A549 (cell line): ENCODE measurements at regions not wholly inside any gene's neighbourhood (a gene's known extent, or its start where the extent isn't known, plus 50 kb on each side); places are given as distances from the start of the nearest gene placed in this dataset.

Source experiments
- ATAC-seq, 2 experiments: fragments of 200-7000 bp in 1 of 2; fragments of >200 bp in 1 of 2; cut with Nextera tagmentation in 1 of 2; cut with Tn5 transposase in 1 of 2; 3 replicates each; pipeline versions ENCODE4 v1.8.0 to v1.9.1; 2018 to 2020; ENCODE audit warnings: mild to moderate bottlenecking in 1 of 2, moderate library complexity in 1 of 2
- CTCF ChIA-PET: fragments of 300-600 bp; sonication (Branson Sonifier 250); formaldehyde crosslinking; extraction: SDS; loops from one replicate; lab custom pipeline; 2021; ENCODE audit warnings: antibody characterized with exemption, inconsistent platforms; lab: Yijun Ruan, JAX
- POLR2A ChIA-PET: fragments of 350-600 bp; formaldehyde crosslinking; extraction: SDS; loops from one replicate; lab custom pipeline; 2021; ENCODE audit warnings: antibody characterized with exemption, inconsistent platforms; lab: Yijun Ruan, JAX
- DNase-seq, 2 experiments: peaks; one replicate each; pipeline versions ENCODE4 v3.0.0 to v3.0.0-alpha.2; 2011 to 2016; ENCODE audit warnings: low read depth in 1 of 2, low spot score in 1 of 2
- FAIRE-seq: peaks from 2 replicates; lab custom pipeline; 2011; peaks lifted over from hg19 to GRCh38; lab: Jason Lieb, UNC
- H3K27ac ChIP-seq, 2 experiments: fragments of >200 bp; sonication (Bioruptor Twin); formaldehyde crosslinking; 3 replicates each; pipeline ENCODE4 v1.5.1; 2016 to 2017
- H3K4me1 ChIP-seq: fragments of >200 bp; sonication (Bioruptor Twin); formaldehyde crosslinking; 3 replicates; pipeline ENCODE4 v1.6.1; 2016
- H3K4me2 ChIP-seq: fragments of >200 bp; sonication (Bioruptor Twin); formaldehyde crosslinking; 3 replicates; pipeline ENCODE4 v1.6.1; 2016
- H3K4me3 ChIP-seq: fragments of >200 bp; sonication (Bioruptor Twin); formaldehyde crosslinking; 3 replicates; pipeline ENCODE4 v1.5.1; 2016
- H3K9me3 ChIP-seq: fragments of >200 bp; sonication (Bioruptor Twin); formaldehyde crosslinking; 3 replicates; pipeline ENCODE4 v1.6.1; 2016
- ATOH8 ChIP-seq: fragments of 250-450 bp; sonication (Bioruptor Pico); IDR thresholded peaks from 2 replicates; pipeline ENCODE4 v1.5.0; 2020; ENCODE audit warnings: low read depth, mild to moderate bottlenecking, moderate library complexity
- BHLHE40 ChIP-seq: IDR thresholded peaks from 2 replicates; pipeline ENCODE4 v1.6.1; 2012; ENCODE audit warnings: low read depth, low read length, inconsistent platforms
- CBX2 ChIP-seq: fragments of 200-600 bp; sonication (generic); IDR thresholded peaks from 2 replicates; pipeline ENCODE4 v1.6.1; 2016; ENCODE audit warnings: low read depth, mild to moderate bottlenecking, borderline replicate concordance
- CEBPB ChIP-seq, 2 experiments: fragments of >200 bp in 1 of 2; sonication (Bioruptor Twin) in 1 of 2; formaldehyde crosslinking in 1 of 2; IDR thresholded peaks; 2 replicates each; pipeline ENCODE4 v1.6.1; 2012 to 2016
- CHD4 ChIP-seq: fragments of 200-600 bp; sonication (generic); IDR thresholded peaks from 2 replicates; pipeline ENCODE4 v1.6.1; 2016; ENCODE audit warnings: antibody characterized with exemption, mild to moderate bottlenecking, borderline replicate concordance
- E2F6 ChIP-seq: IDR thresholded peaks from 2 replicates; pipeline ENCODE4 v1.6.1; 2012; ENCODE audit warnings: low read depth, borderline replicate concordance
- EP300 ChIP-seq, 2 experiments: fragments of >200 bp; sonication (Bioruptor Twin); formaldehyde crosslinking; IDR thresholded peaks; 2 replicates in 1 of 2; 3 replicates in 1 of 2; pipeline ENCODE4 v1.6.1; 2016 to 2017
- FOSL2 ChIP-seq, 2 experiments: fragments of 450-650 bp in 1 of 2; fragments of >200 bp in 1 of 2; sonication (Bioruptor Twin) in 1 of 2; formaldehyde crosslinking; IDR thresholded peaks; 2 replicates each; pipeline versions ENCODE4 v1.5.0 to v1.6.1; 2016 to 2020; ENCODE audit warnings: mild to moderate bottlenecking in 1 of 2, moderate library complexity in 1 of 2
- FOXS1 ChIP-seq: fragments of 250-450 bp; sonication (Bioruptor Pico); IDR thresholded peaks from 2 replicates; pipeline ENCODE4 v1.5.0; 2020; ENCODE audit warnings: mild to moderate bottlenecking, moderate library complexity
- GATA3 ChIP-seq: IDR thresholded peaks from 2 replicates; pipeline ENCODE4 v1.6.1; 2012; ENCODE audit warnings: borderline replicate concordance
- HDAC2 ChIP-seq: fragments of 200-600 bp; sonication (generic); IDR thresholded peaks from 2 replicates; pipeline ENCODE4 v1.6.1; 2016
- HEYL ChIP-seq: fragments of 250-450 bp; sonication (Bioruptor Pico); IDR thresholded peaks from 2 replicates; pipeline ENCODE4 v1.8.0; 2021; ENCODE audit warnings: mild to moderate bottlenecking, moderate library complexity
- HMGXB4 ChIP-seq: fragments of 250-450 bp; sonication (Bioruptor Pico); IDR thresholded peaks from 2 replicates; pipeline ENCODE4 v1.5.0; 2021; ENCODE audit warnings: mild to moderate bottlenecking, moderate library complexity, borderline replicate concordance
- HOXA7 ChIP-seq: fragments of 250-450 bp; sonication (Bioruptor Pico); IDR thresholded peaks from 2 replicates; pipeline ENCODE4 v1.5.0; 2020; ENCODE audit warnings: mild to moderate bottlenecking, moderate library complexity
- HOXB13 ChIP-seq: fragments of 250-450 bp; sonication (Bioruptor Pico); IDR thresholded peaks from 2 replicates; pipeline ENCODE4 v1.5.0; 2020; ENCODE audit warnings: low read depth, mild to moderate bottlenecking, moderate library complexity
- JUNB ChIP-seq: fragments of >200 bp; sonication (Bioruptor Twin); formaldehyde crosslinking; IDR thresholded peaks from 2 replicates; pipeline ENCODE4 v1.6.1; 2016
- KDM1A ChIP-seq: fragments of 200-600 bp; sonication (generic); IDR thresholded peaks from 2 replicates; pipeline ENCODE4 v1.6.1; 2016; ENCODE audit warnings: low read depth, mild to moderate bottlenecking
- NFE2L2 ChIP-seq: fragments of 150-350 bp; conservative IDR thresholded peaks from 2 replicates; pipeline ENCODE4 v1.6.1; 2014; ENCODE audit warnings: low read length
- NR3C1 ChIP-seq: fragments of >200 bp; sonication (Bioruptor Twin); formaldehyde crosslinking; IDR thresholded peaks from 3 replicates; pipeline ENCODE4 v1.6.1; 2017
- PHF8 ChIP-seq: fragments of 200-600 bp; sonication (generic); IDR thresholded peaks from 2 replicates; pipeline ENCODE4 v1.6.1; 2016; ENCODE audit warnings: low read depth, mild to moderate bottlenecking, antibody characterized with exemption, moderate library complexity, borderline replicate concordance
- REST ChIP-seq: fragments of 200-600 bp; sonication (generic); IDR thresholded peaks from 2 replicates; pipeline ENCODE4 v1.6.1; 2016; ENCODE audit warnings: antibody characterized with exemption, mild to moderate bottlenecking, moderate library complexity
- RNF2 ChIP-seq: fragments of 200-600 bp; sonication (generic); IDR thresholded peaks from 2 replicates; pipeline ENCODE4 v1.6.1; 2016; ENCODE audit warnings: low read depth, mild to moderate bottlenecking, antibody characterized with exemption, moderate library complexity, borderline replicate concordance
- SMC3 ChIP-seq: fragments of >200 bp; sonication (Bioruptor Twin); formaldehyde crosslinking; IDR thresholded peaks from 3 replicates; pipeline ENCODE4 v1.6.1; 2018; ENCODE audit warnings: inconsistent platforms
- SREBF2 ChIP-seq: fragments of 450-650 bp; IDR thresholded peaks from 2 replicates; pipeline ENCODE4 v1.6.1; 2014; ENCODE audit warnings: mild to moderate bottlenecking, moderate library complexity
- TP53 ChIP-seq: fragments of 250-450 bp; sonication (Bioruptor Pico); IDR thresholded peaks from 2 replicates; pipeline ENCODE4 v1.5.0; 2021; ENCODE audit warnings: mild to moderate bottlenecking, moderate library complexity
- USF2 ChIP-seq: fragments of 450-650 bp; IDR thresholded peaks from 2 replicates; pipeline ENCODE4 v1.6.1; 2014; ENCODE audit warnings: antibody characterized with exemption
- ZSCAN20 ChIP-seq: fragments of 250-450 bp; sonication (Bioruptor Pico); IDR thresholded peaks from 2 replicates; pipeline ENCODE4 v1.8.0; 2022; ENCODE audit warnings: mild to moderate bottlenecking, moderate library complexity
- WGBS: methylation state at CpG from one replicate; pipeline ENCODE4 v1.1.6; 2017; ENCODE audit errors: missing lambda C conversion rate; 5-methylcytosine and 5-hydroxymethylcytosine counted together

GRCh38 chr9:81456431-81457006 lies 232.8 kb downstream of the TLE1 start:
- no peak for TF ChIP-seq GATA3
- TF ChIP-seq KDM1A, result no peak
- TF ChIP-seq ZSCAN20, result no peak
- TF ChIP-seq HMGXB4 (CRISPR knock-in tag), result no peak
- no peak for TF ChIP-seq REST
- no peak for TF ChIP-seq NFE2L2
- no peak for TF ChIP-seq ATOH8 (CRISPR knock-in tag)
- TF ChIP-seq JUNB, result no peak
- TF ChIP-seq USF2, result no peak
- no peak for TF ChIP-seq FOSL2 (IDR thresholded peaks at IDR 0.05)
- TF ChIP-seq FOSL2 (CRISPR knock-in tag; IDR thresholded peaks at IDR 0.05), result no peak
- no peak for TF ChIP-seq E2F6
- TF ChIP-seq HDAC2, result no peak
- no peak for TF ChIP-seq SMC3
- no peak for TF ChIP-seq CBX2
- TF ChIP-seq NR3C1, result no peak
- TF ChIP-seq SREBF2, result no peak
- WGBS, result 63% methylated on average over 2 of the region's 2 CpGs
- ATAC-seq (no peak), DNase-seq (no peak), FAIRE-seq (no peak)
- Histone ChIP-seq H3K4me2 (no peak overlapping the region), H3K9me3 (no peaks in the 10 kb centered on the region), H3K4me3 (no peak overlapping the region), H3K4me1 (no peaks in the 10 kb centered on the region), H3K27ac (no peak overlapping the region)
- CTCF ChIA-PET, result interaction anchor here (1.0 kb wide), 1 partner anchor 11 kb away, joined by 3 read pairs; no protein-coding TSS in a partner anchor
- POLR2A ChIA-PET, result no interaction called here

GRCh38 chr9:81455462-81456219 lies 233.7 kb downstream of the TLE1 start:
- no peaks in the 10 kb centered on the region for H3K4me1 ChIP-seq
- ATAC-seq (no peak), FAIRE-seq (no peak), DNase-seq (no peak)
- POLR2A ChIA-PET, result no interaction called here
- H3K27ac ChIP-seq, result no peak overlapping the region
- TF ChIP-seq PHF8 (no peak), BHLHE40 (no peak), EP300 (IDR thresholded peaks at IDR 0.05) (no peak), ZSCAN20 (no peak), FOXS1 (CRISPR knock-in tag) (no peak), CHD4 (no peak), RNF2 (no peak), HOXB13 (CRISPR knock-in tag) (no peak), FOSL2 (IDR thresholded peaks at IDR 0.05) (no peak), FOSL2 (CRISPR knock-in tag; IDR thresholded peaks at IDR 0.05) (no peak), CEBPB (IDR thresholded peaks at IDR 0.05) (no peak), HEYL (CRISPR knock-in tag) (no peak), TP53 (CRISPR knock-in tag) (no peak), HOXA7 (CRISPR knock-in tag) (no peak), USF2 (no peak), SMC3 (no peak), HDAC2 (no peak)
- H3K4me3 ChIP-seq, result no peak overlapping the region
- CTCF ChIA-PET, result interaction anchor here (1.0 kb wide), 1 partner anchor 10 kb away, joined by 3 read pairs; no protein-coding TSS in a partner anchor
- H3K4me2 ChIP-seq, result no peak overlapping the region
- 84% methylated on average over 4 of the region's 4 CpGs for WGBS
- H3K9me3 ChIP-seq, result no peaks in the 10 kb centered on the region
